ENCODE measurements at regions not wholly inside any gene's neighbourhood (a gene's known extent, or its start where the extent isn't known, plus 50 kb on each side); places are given as distances from the start of the nearest gene placed in this dataset.

DNA sequence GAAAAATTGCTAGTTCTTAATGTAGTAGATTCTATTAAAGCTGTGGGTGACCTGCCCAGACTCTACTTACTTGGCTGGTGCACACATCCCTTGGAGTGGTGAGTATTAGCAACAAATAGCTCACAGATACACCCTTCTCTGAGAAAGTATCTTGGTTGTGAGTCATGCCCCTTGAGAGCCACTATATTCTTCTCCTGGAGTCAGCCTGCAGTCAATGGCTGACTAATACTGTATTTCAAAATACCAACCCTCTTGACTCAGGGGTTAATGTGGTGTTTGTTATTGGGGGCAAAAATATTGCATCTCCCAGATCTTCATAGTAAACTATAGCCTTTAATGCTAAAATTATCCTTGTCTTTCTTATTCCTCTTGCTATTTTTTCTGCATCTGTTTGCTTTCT is 354.9 kb downstream of the BMPER start:
- Histone ChIP-seq H2BK120ac (replicated peaks; ENCODE audit: low read depth, low read length) (no peak overlapping the region), H3K18ac (ENCODE audit: extremely low read depth, low read length) (no peak overlapping the region), H2AFZ (ENCODE audit: low read length) (no peak overlapping the region), H3K79me1 (ENCODE audit: low read depth, low read length) (no peaks in the 10 kb centered on the region), H4K8ac (ENCODE audit: extremely low read depth, insufficient read depth, low read length) (no peak overlapping the region), H3K14ac (ENCODE audit: insufficient read length) (no peak overlapping the region), H3K4me2 (ENCODE audit: insufficient read depth in 1 of 2, low read depth in 2 of 2, low read length in 2 of 2) (no peak overlapping the region), H2BK12ac (ENCODE audit: low read depth, low read length) (no peak overlapping the region), H4K91ac (replicated peaks; ENCODE audit: insufficient read length, low read length) (no peak overlapping the region), H2BK20ac (ENCODE audit: low read length) (no peak overlapping the region), H3K23ac (ENCODE audit: insufficient read length) (no peak overlapping the region), H3K79me2 (ENCODE audit: control insufficient read depth in 1 of 2, insufficient read depth in 2 of 2, low read length in 2 of 2) (no peaks in the 10 kb centered on the region), H3K9ac (replicated peaks in 1 of 4; ENCODE audit: extremely low read depth in 1 of 4, low read depth in 3 of 4, low read length in 3 of 4) (no peak overlapping the region), H3K27ac (ENCODE audit: low read depth, low read length) (no peak overlapping the region), H4K5ac (ENCODE audit: insufficient read length, low read depth, low read length) (no peak overlapping the region), H3K9me3 (ENCODE audit: insufficient read depth in 2 of 2, low read depth in 1 of 2, low read length in 1 of 2) (no peaks in the 10 kb centered on the region), H3K23me2 (ENCODE audit: low read depth, low read length) (no peaks in the 10 kb centered on the region; the same call in 1 of the 2 replicates), H3K36me3 (ENCODE audit: control insufficient read depth in 2 of 4, insufficient read depth in 4 of 4, low read length in 3 of 4) (no peaks in the 10 kb centered on the region), H2BK15ac (ENCODE audit: low read length) (no peak overlapping the region), H3K27me3 (replicated peaks in 1 of 4; ENCODE audit: control insufficient read depth in 3 of 4, extremely low read depth in 1 of 4, insufficient read depth in 3 of 4, low read length in 3 of 4) (no peaks in the 10 kb centered on the region), H2AK5ac (ENCODE audit: low read depth, low read length) (no peak overlapping the region), H3K56ac (replicated peaks; ENCODE audit: insufficient read length, low read depth, low read length) (no peak overlapping the region), H2BK5ac (ENCODE audit: low read depth, low read length) (no peak overlapping the region), H3K4me3 (ENCODE audit: extremely low read depth in 1 of 4, insufficient read depth in 2 of 4, low read depth in 3 of 4, low read length in 4 of 4) (no peak overlapping the region), H3K4me1 (replicated peaks in 1 of 4; ENCODE audit: control insufficient read depth in 3 of 4, insufficient read depth in 4 of 4, low read length in 3 of 4) (no peaks in the 10 kb centered on the region), H4K20me1 (replicated peaks in 1 of 2; ENCODE audit: control insufficient read depth in 1 of 2, insufficient read depth in 2 of 2, low read length in 2 of 2) (no peaks in the 10 kb centered on the region), H3K4ac (replicated peaks; ENCODE audit: insufficient read length, low read depth, low read length) (no peak overlapping the region)
- TF ChIP-seq SUZ12 (IDR thresholded peaks at IDR 0.05; ENCODE audit: low read length), result no peak
- no peak for TF ChIP-seq JUN (IDR thresholded peaks at IDR 0.05; ENCODE audit: low read depth, low read length)
- no peak for TF ChIP-seq FOSL1 (IDR thresholded peaks at IDR 0.05; ENCODE audit: insufficient read depth, low read depth, low read length)
- TF ChIP-seq KDM1A (IDR thresholded peaks at IDR 0.05; ENCODE audit: borderline replicate concordance, low read length), result no peak
- TF ChIP-seq HDAC2 (IDR thresholded peaks at IDR 0.05; ENCODE audit: borderline replicate concordance in 1 of 2, low read depth in 2 of 2, low read length in 2 of 2), result no peak
- no peak for TF ChIP-seq SIN3A (conservative IDR thresholded peaks at IDR 0.05 in 1 of 2, IDR thresholded peaks at IDR 0.05 in 1 of 2; ENCODE audit: low read depth in 1 of 2, low read length in 2 of 2)
- TF ChIP-seq PHF8 (conservative IDR thresholded peaks at IDR 0.05; ENCODE audit: low read depth, low read length), result no peak
- TF ChIP-seq, protein P1, sequence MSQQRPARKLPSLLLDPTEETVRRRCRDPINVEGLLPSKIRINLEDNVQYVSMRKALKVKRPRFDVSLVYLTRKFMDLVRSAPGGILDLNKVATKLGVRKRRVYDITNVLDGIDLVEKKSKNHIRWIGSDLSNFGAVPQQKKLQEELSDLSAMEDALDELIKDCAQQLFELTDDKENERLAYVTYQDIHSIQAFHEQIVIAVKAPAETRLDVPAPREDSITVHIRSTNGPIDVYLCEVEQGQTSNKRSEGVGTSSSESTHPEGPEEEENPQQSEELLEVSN (IDR thresholded peaks at IDR 0.05), result no peak
- no peak for TF ChIP-seq SAP30 (IDR thresholded peaks at IDR 0.05; ENCODE audit: insufficient read depth, insufficient replicate concordance, low read length)
- TF ChIP-seq EZH2 (IDR thresholded peaks at IDR 0.05; ENCODE audit: low read depth, low read length, severe bottlenecking), result no peak
- no peak for TF ChIP-seq TAF1 (IDR thresholded peaks at IDR 0.05; ENCODE audit: low read depth, low read length)
- TF ChIP-seq GTF2F1 (IDR thresholded peaks at IDR 0.05; ENCODE audit: borderline replicate concordance, low read depth, low read length), result no peak
- DNase-seq (ENCODE audit: low read depth in 1 of 2, low spot score in 2 of 2) (no peak), FAIRE-seq (no peak)
- ChIA-PET POLR2A (ENCODE audit: partially characterized antibody) (no interaction called here), CTCF (ENCODE audit: partially characterized antibody) (interaction anchor here (0.6 to 0.8 kb wide), 2 partner anchors 140 to 1017 kb away, joined by 3 to 4 read pairs; no protein-coding TSS in a partner anchor)

All from H1 (cell line).